Immature natural killer cell (primary cell): ENCODE measurements at regions not wholly inside any gene's neighbourhood (a gene's known extent, or its start where the extent isn't known, plus 50 kb on each side); places are given as distances from the start of the nearest gene placed in this dataset.

ENCODE experiments used
- DNase-seq, 3 donors: peaks; one replicate each; pipeline ENCODE4 v3.0.0; 2022; ENCODE audit warnings: mixed read lengths in 1 of 3
- H3K27ac Mint-ChIP-seq, 6 donors: one replicate each; pipeline ENCODE4 v1.8.0; 2020; ENCODE audit warnings: mixed read lengths in 6 of 6, mild to moderate bottlenecking in 5 of 6, inconsistent platforms in 4 of 6, moderate library complexity in 3 of 6
- H3K27me3 Mint-ChIP-seq, 3 donors: one replicate each; pipeline ENCODE4 v1.8.0; 2020 to 2021; ENCODE audit warnings: low read depth in 3 of 3, mild to moderate bottlenecking in 3 of 3, mixed read lengths in 3 of 3, moderate library complexity in 3 of 3, inconsistent platforms in 1 of 3
- H3K36me3 Mint-ChIP-seq, 3 donors: one replicate each; pipeline ENCODE4 v1.8.0; 2020; ENCODE audit warnings: mixed read lengths in 3 of 3, inconsistent platforms in 2 of 3, mild to moderate bottlenecking in 2 of 3
- H3K4me1 Mint-ChIP-seq, 2 donors: one replicate each; pipeline ENCODE4 v1.8.0; 2020; ENCODE audit warnings: inconsistent platforms in 2 of 2, mild to moderate bottlenecking in 2 of 2, mixed read lengths in 2 of 2, moderate library complexity in 1 of 2
- H3K4me3 Mint-ChIP-seq, 5 donors: one replicate each; pipeline ENCODE4 v1.8.0; 2020; ENCODE audit warnings: mild to moderate bottlenecking in 5 of 5, mixed read lengths in 5 of 5, inconsistent platforms in 3 of 5, moderate library complexity in 3 of 5
- H3K9me3 Mint-ChIP-seq, 6 donors: one replicate each; pipeline ENCODE4 v1.8.0; 2020; ENCODE audit warnings: mild to moderate bottlenecking in 6 of 6, mixed read lengths in 6 of 6, inconsistent platforms in 4 of 6, moderate library complexity in 3 of 6

DNA sequence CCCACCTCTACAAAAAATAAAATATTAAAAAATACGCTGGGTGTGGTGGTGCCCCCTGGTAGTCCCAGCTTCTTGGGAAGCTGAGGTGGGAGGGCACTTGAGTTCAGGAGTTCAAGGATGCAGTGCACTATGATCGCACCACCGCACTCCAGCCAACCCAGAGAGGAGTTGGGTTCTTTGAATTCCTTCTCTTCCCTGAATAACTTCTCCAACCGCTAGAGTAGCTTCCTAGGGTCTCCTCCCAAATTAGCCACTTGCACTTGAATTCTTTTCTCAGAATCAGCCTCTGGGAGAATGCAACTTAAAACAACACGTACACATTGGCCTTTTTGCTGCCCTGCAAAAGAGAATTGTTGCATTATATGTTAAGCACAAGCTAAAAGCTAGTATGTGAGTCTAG is 272.5 kb downstream of the ABHD5 start:
- H3K4me3 Mint-ChIP-seq: no peak overlapping the region

DNA sequence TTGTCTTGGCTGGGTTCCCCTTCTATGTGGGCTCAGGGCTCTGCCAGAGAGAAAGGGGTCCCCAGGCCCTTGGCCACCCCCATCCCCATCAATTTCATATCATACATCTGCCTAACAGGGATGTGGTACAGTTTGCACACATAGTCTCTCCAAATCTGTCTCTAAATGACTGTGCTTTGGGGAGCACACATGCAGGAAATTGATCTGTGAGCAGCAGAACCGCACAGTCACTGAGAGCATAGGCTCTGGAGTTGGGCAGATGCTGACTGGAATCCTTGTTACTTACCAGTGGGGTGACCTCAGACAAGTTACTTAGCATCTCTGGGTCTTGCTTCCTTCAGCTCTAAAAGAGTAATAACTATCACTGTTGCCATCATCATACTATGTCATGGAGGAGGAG is 273.9 kb downstream of the ABHD5 start:
- Mint-ChIP-seq H3K27ac (no peak overlapping the region), H3K4me1 (no peaks in the 10 kb centered on the region), H3K27me3 (peaks cover 3 to 11% (median 7%) of the 10 kb centered on the region in 3 donors), H3K9me3 (no peaks in the 10 kb centered on the region), H3K36me3 (no peaks in the 10 kb centered on the region), H3K4me3 (no peak overlapping the region)
- no peak for DNase-seq

More for the DNA sequence above, 272.5 kb downstream of the ABHD5 start:
- peaks cover 3 to 10% (median 7%) of the 10 kb centered on the region in 3 donors for H3K27me3 Mint-ChIP-seq
- no peaks in the 10 kb centered on the region for H3K4me1 Mint-ChIP-seq
- H3K27ac Mint-ChIP-seq: no peak overlapping the region
- DNase-seq: no peak
- H3K36me3 Mint-ChIP-seq: no peaks in the 10 kb centered on the region
- H3K9me3 Mint-ChIP-seq: no peaks in the 10 kb centered on the region

DNA sequence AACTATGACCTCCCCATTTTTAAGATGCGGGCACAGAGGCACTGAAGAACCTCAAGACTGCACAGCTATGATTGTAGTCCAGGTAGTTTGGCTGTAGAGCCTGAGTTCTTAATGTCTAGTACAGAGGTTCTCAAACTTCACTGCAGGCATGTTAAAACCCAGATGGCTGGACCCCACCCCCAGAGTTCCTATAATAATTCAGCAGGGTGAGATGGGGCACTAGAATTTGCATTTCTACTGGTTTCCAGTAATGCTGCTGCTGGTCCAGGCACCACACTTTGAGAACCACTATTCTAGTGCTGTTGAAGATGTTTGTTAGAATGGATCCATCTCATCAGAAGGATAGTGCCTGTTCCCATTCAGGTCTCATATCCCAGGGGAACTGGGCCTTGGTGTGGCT is 274.9 kb downstream of the ABHD5 start:
- Mint-ChIP-seq H3K4me1 (no peaks in the 10 kb centered on the region), H3K4me3 (no peak overlapping the region), H3K36me3 (no peaks in the 10 kb centered on the region), H3K27ac (no peak overlapping the region), H3K27me3 (peaks cover 3 to 11% (median 4%) of the 10 kb centered on the region in 3 donors), H3K9me3 (no peaks in the 10 kb centered on the region)
- DNase-seq: no peak

DNA sequence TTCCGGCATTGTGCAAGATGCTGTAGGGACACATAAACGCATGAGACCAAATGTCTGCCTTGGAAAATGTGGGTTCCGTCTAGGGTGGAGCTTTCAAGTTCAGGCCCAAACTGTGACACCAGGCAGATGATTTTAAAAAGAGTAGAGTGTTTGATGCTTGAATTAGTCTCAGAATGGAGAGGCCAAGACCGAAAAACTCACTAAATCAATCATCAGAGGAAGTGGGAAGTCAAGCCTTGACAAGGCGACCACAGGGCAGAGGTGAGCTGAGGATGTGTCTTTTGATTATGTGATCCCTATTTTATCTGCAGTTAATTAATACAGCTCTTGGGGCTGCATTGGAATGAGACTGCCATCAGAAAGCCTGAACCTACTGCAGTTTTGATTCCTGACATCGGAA is 275.4 kb downstream of the ABHD5 start:
- Mint-ChIP-seq H3K9me3 (no peaks in the 10 kb centered on the region), H3K4me3 (no peak overlapping the region), H3K27ac (no peak overlapping the region), H3K36me3 (no peaks in the 10 kb centered on the region), H3K27me3 (peaks cover 3 to 11% (median 4%) of the 10 kb centered on the region in 3 donors), H3K4me1 (no peaks in the 10 kb centered on the region)
- no peak for DNase-seq

DNA sequence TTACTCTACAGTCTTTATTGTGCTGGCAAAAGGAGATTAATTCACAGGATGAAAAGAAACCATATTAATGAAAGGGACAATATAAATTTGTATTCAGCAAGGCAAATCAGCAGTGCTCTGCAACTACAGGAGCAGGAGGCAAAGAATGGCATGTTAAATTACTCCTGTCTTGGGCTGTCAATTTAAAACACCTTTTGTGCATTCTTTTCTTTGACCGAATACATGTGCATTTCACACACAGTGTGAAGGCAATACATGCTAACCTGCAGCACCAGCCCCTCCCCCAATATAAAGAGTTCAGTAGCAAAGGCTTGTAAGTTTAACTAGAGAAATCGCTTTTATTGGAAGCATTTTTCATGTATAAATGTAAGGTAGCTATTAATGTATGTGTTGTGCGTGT is 275.2 kb upstream of the TOPAZ1 start:
- H3K36me3 Mint-ChIP-seq: no peaks in the 10 kb centered on the region
- no peak overlapping the region for H3K4me3 Mint-ChIP-seq
- no peak overlapping the region for H3K27ac Mint-ChIP-seq
- no peak for DNase-seq
- H3K9me3 Mint-ChIP-seq: no peaks in the 10 kb centered on the region
- no peaks in the 10 kb centered on the region for H3K4me1 Mint-ChIP-seq
- peaks cover 3 to 11% (median 4%) of the 10 kb centered on the region in 3 donors for H3K27me3 Mint-ChIP-seq

DNA sequence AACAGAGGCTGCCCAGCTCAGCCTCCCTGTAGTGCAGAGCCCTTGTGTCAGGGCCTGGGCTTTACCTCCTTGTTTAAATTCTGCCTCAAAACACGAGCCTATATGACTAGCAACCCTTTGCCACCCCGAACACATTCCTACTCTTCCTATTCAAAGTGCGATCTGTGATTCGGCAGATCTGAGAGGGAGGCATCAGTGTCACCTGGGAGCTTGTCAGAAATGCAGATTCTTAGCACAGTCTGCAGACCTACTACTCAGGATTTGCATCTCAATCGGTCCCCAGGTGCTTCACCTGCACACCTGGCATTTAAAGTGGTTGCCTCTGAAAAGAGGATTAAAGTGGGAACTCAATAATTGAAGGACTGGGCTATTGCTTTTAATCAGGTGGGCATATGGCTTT is 273.2 kb upstream of the TOPAZ1 start:
- H3K27ac Mint-ChIP-seq: no peak overlapping the region
- H3K9me3 Mint-ChIP-seq: no peaks in the 10 kb centered on the region

DNA sequence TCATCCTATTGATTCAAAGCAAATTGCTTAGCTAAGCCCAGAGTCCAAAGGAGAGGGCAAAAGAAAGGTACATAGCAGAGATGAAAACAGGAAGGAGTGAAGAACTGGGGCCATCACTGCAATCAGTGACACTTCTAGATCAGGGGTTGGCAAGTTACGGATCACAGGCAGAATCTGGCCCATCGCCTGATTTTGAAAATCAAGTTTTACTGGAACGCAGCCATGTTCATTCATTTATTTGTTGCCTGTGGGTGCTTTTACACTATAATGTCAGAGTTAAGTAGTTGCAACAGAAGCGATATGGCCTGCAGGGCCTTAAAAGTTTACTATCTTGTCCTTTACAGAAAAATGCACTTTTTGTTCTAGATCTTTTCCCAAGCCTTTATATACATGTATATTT is 271.7 kb upstream of the TOPAZ1 start:
- no peak for DNase-seq
- H3K9me3 Mint-ChIP-seq: no peaks in the 10 kb centered on the region
- no peak overlapping the region for H3K4me3 Mint-ChIP-seq
- no peaks in the 10 kb centered on the region for H3K36me3 Mint-ChIP-seq
- peaks cover 0 to 11% (median 4%) of the 10 kb centered on the region in 3 donors for H3K27me3 Mint-ChIP-seq
- H3K27ac Mint-ChIP-seq: no peak overlapping the region
- no peaks in the 10 kb centered on the region for H3K4me1 Mint-ChIP-seq

More for the DNA sequence above, 273.2 kb upstream of the TOPAZ1 start:
- Mint-ChIP-seq H3K4me3 (no peak overlapping the region), H3K4me1 (no peaks in the 10 kb centered on the region), H3K36me3 (no peaks in the 10 kb centered on the region), H3K27me3 (peaks cover 0 to 11% (median 4%) of the 10 kb centered on the region in 3 donors)
- DNase-seq: no peak

DNA sequence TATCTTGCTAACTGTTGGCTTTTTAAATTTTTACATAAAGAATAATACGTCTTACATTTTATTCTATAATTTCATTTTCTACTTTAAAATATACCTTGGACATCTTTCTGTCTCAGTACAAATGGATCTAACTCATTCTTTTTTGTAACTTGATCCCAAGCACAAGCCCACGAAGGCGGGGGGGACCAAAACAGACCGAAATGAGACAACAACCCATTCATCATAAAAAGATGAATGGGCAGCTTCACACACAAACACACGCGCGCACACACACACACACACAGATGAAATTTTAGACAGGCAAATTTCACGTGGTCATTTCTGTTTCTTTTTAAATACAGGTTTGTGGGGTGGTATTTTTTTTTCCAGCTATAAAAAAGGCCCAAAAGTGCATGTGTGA is 271.3 kb upstream of the TOPAZ1 start:
- peaks cover 0 to 11% (median 2%) of the 10 kb centered on the region in 3 donors for H3K27me3 Mint-ChIP-seq
- no peaks in the 10 kb centered on the region for H3K9me3 Mint-ChIP-seq
- H3K4me1 Mint-ChIP-seq: no peaks in the 10 kb centered on the region
- H3K4me3 Mint-ChIP-seq: no peak overlapping the region
- no peak overlapping the region for H3K27ac Mint-ChIP-seq
- H3K36me3 Mint-ChIP-seq: no peaks in the 10 kb centered on the region
- no peak for DNase-seq

DNA sequence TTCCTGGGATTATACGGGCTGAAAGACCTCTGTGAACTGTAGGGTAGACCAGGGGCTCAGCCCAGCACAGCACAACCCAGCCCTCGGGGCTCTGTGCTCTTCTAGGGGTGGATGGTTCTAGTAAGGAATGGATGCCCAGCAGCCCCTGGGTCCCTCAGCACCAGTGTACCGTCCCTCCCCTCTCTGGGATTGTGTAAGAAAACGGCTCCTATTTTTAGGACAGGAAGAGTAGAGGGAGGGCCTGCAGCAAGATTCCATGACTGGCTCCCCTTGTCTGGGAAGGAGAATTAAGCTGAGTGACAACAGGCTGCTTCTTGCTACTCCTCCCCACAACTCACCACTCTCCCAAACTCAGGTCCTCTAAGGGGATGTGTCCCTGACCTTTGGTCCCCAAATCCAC is 270.8 kb upstream of the TOPAZ1 start:
- Mint-ChIP-seq H3K36me3 (no peaks in the 10 kb centered on the region), H3K27ac (no peak overlapping the region), H3K4me1 (no peaks in the 10 kb centered on the region), H3K4me3 (no peak overlapping the region), H3K9me3 (no peaks in the 10 kb centered on the region), H3K27me3 (peaks cover 2 to 10% (median 4%) of the 10 kb centered on the region in 3 donors)
- no peak for DNase-seq

DNA sequence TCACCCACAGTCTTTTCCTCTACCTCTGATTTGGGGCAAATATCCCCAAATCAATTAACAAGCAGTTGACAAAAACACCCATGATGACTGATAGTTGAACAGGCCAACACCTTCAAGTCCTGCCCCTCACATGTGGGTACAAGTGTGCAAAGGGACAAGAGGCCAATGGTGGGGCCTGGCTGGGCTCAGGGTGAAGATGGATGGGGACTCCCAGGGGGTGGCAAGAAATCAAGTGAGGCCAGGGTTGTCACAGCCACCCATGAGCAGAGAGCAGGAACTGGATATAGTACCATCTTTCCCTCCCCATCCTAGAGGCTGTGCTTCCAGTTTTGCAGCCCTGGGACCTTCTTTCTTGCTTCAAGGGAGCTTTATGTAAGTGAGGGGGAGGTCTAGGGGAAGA is 270.2 kb upstream of the TOPAZ1 start:
- Mint-ChIP-seq H3K27ac (no peak overlapping the region), H3K9me3 (no peaks in the 10 kb centered on the region), H3K4me1 (no peaks in the 10 kb centered on the region), H3K27me3 (peaks cover 2 to 4% (median 4%) of the 10 kb centered on the region in 3 donors), H3K36me3 (no peaks in the 10 kb centered on the region), H3K4me3 (no peak overlapping the region)
- no peak for DNase-seq

DNA sequence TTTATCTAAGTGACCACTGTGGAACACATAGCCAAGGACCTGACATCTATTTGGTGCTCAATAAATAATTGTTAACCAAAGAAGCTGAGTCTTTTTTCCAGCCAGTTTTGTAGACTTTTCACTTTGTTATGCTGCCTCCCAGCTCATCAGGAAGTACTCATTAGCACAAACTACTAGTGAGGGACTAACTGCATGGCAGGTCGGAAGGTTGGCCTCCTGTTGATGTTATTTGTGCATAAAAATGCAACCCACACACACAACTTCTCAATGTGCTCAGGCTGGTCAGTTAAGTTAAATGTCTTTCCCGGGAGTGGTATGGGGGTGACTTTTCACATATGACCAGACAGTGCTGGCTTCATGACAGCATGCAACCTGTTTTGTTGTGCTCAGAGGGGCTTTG is 263.0 kb upstream of the TOPAZ1 start:
- no peaks in the 10 kb centered on the region for H3K36me3 Mint-ChIP-seq
- H3K27me3 Mint-ChIP-seq: peaks cover 2 to 11% (median 8%) of the 10 kb centered on the region in 3 donors
- DNase-seq: no peak
- peaks cover 0 to 2% (median 0%) of the 10 kb centered on the region in 6 donors for H3K9me3 Mint-ChIP-seq
- H3K27ac Mint-ChIP-seq: no peak overlapping the region
- no peak overlapping the region for H3K4me3 Mint-ChIP-seq
- no peaks in the 10 kb centered on the region for H3K4me1 Mint-ChIP-seq

DNA sequence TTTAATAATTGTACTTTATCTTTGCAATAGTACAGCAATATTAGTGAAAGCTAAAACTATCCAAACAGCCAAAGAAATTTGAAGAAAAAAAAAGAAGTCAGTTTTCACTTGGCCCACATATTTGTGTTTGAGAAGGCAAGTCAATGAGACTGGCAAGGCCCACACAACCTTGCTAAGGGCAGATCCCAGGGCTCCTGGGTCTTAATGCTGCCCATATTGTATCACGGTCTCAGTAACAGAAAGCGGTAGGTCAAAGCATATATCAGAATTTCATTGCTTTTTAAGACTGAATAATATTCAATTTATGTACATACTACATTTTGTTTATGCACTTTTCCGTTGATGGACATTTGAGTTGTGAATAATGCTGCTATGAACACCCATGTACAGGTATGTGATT is 262.0 kb upstream of the TOPAZ1 start:
- peaks cover 4 to 12% (median 10%) of the 10 kb centered on the region in 3 donors for H3K27me3 Mint-ChIP-seq
- no peak overlapping the region for H3K27ac Mint-ChIP-seq
- H3K4me1 Mint-ChIP-seq: no peaks in the 10 kb centered on the region
- no peak overlapping the region for H3K4me3 Mint-ChIP-seq
- H3K36me3 Mint-ChIP-seq: no peaks in the 10 kb centered on the region
- H3K9me3 Mint-ChIP-seq: peaks cover 0 to 2% (median 0%) of the 10 kb centered on the region in 6 donors
- no peak for DNase-seq

DNA sequence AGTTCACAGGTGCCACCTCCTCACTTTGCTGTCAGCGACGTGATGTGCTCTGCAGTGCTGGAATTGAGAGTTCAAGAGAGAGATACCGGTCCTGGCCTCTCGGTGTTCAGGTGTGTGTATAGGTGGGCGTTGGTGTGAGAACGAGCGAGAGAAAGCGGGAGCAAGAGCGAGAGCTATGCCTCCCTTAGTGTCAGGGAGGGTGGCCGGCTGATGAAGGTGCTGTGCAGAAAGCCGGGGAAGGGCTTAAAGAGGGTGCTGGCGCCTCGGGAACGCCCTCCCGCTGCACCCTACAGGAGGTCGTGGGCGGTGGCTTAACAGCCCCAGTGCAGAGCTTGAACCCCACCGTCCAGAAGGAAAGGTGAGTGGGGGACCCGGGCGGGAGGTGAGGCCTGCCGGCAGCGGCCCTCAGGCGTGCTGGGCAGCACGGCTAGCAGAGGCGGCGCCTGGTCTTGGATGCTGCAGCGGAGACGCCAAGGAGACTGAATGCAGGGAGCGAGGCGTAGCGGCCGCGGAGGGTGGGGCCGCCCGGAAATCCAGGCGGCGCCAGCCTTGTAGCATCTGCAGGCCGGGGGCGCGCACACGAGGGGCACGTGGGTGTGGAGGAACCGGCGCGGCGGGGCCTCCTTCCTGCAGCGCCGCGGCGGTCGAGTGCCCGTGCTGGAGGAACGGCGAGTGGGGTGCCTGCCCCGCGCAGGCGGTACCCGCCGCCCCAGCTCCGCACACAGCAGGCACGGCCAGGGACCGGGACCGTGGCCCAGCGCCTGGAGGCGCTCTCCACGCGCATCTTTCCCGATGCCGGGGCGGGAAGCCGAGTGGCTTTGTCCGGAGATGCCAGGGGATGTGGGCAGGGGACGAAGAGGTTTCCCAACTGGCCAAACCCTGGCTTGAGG is 246.8 kb upstream of the TOPAZ1 start:
- H3K4me1 Mint-ChIP-seq: peaks cover 38 to 42% of the 10 kb centered on the region in 2 donors
- peak overlapping the region; percentile 18 to 76 (median 45) for H3K4me3 Mint-ChIP-seq
- H3K36me3 Mint-ChIP-seq: peaks cover 0 to 3% (median 0%) of the 10 kb centered on the region in 3 donors
- peaks cover 31 to 41% (median 36%) of the 10 kb centered on the region in 3 donors for H3K27me3 Mint-ChIP-seq
- H3K9me3 Mint-ChIP-seq: peaks cover 0 to 13% (median 6%) of the 10 kb centered on the region in 6 donors
- H3K27ac Mint-ChIP-seq: no peak overlapping the region
- DNase-seq: no peak

DNA sequence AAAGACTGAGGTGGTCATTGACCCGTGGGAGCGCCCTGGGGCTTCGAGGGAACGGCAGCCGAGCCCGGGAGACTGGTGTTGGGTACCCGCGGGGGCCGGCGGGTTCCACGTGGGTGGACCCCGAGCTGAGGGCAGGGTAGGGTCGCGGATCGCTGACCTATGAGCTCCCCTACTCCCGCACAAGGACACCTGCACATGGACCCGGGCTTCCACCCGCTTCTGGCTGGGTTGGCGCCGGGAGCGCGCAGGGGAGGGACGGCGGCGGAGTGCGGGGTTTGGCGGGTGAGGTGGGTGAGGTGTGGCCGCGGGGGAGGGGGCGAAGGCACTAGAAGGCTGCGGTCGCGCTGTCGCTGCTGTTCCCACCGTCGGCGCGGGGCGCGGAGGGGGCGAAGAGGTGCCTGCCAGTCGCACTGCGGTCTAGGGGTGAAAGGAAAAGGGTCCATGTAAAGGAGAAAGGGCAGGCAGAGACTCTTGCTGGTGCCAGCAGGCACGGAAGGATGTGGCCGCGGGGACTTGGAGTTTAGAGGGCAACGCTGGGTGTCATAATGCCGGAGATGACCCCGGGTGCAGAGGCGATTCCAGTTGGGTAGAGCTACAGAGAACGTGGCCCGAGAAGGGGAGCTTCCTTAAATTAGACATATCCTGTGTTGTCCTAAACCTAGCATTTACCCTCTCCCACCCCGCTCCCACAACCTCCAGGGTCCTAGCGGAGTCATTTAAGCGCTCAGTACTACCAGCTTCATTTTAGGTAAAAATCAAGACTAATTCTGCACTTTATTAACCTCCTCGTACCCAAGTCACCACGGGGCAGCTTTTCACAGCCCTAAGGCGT is 245.9 kb upstream of the TOPAZ1 start:
- no peak for DNase-seq
- Mint-ChIP-seq H3K9me3 (peaks cover 0 to 10% (median 5%) of the 10 kb centered on the region in 6 donors), H3K4me3 (peak overlapping the region; percentile 69 to 79 (median 71)), H3K27ac (no peak overlapping the region), H3K36me3 (peaks cover 0 to 3% (median 0%) of the 10 kb centered on the region in 3 donors), H3K4me1 (peaks cover 38 to 42% of the 10 kb centered on the region in 2 donors), H3K27me3 (peaks cover 32 to 43% (median 39%) of the 10 kb centered on the region in 3 donors)
